B cell (primary cell): ENCODE measurements at regions not wholly inside any gene's neighbourhood (a gene's known extent, or its start where the extent isn't known, plus 50 kb on each side); places are given as distances from the start of the nearest gene placed in this dataset.

Experiments used
- CTCF ChIP-seq: fragments of 200-600 bp; IDR thresholded peaks from one replicate; pipeline ENCODE4 v1.8.0; 2022; ENCODE audit warnings: antibody characterized with exemption, mild to moderate bottlenecking
- EZH2 ChIP-seq: IDR thresholded peaks from 2 replicates; pipeline ENCODE4 v1.6.1; 2012; ENCODE audit warnings: borderline replicate concordance, low read depth, mild to moderate bottlenecking, moderate library complexity, low read length; ENCODE audit not compliant: insufficient read depth, poor library complexity, severe bottlenecking

GRCh38 chr2:57878866-57879210 is 167.8 kb upstream of the VRK2 start:
- no peak for TF ChIP-seq CTCF
- TF ChIP-seq EZH2 = no peak
